Endothelial cell of umbilical vein (primary cell): ENCODE measurements at regions not wholly inside any gene's neighbourhood (a gene's known extent, or its start where the extent isn't known, plus 50 kb on each side); places are given as distances from the start of the nearest gene placed in this dataset.

Source experiments
- BruUV-seq: library from RNA; stranded (reverse); fragments of 400-500 nt; replicated peaks from 2 replicates; lab custom pipeline; 2021; lab: Mats Ljungman, UMichigan
- CTCF ChIA-PET: fragments of 300-600, 350-600 bp; sonication (Branson Sonifier 250); formaldehyde crosslinking; loops from one replicate; lab custom pipeline; 2021; ENCODE audit warnings: antibody characterized with exemption, inconsistent platforms; lab: Charles Lee
- POLR2A ChIA-PET: fragments of 300-600, 350-600 bp; sonication (Branson Sonifier 250); formaldehyde crosslinking; loops from one replicate; lab custom pipeline; 2021; ENCODE audit warnings: antibody characterized with exemption, inconsistent platforms; lab: Charles Lee
- DNase-seq: peaks from one replicate; pipeline ENCODE4 v3.0.0-alpha.2; 2011; ENCODE audit warnings: low read depth, low spot score
- FAIRE-seq: peaks from 2 replicates; lab custom pipeline; 2011; peaks lifted over from hg19 to GRCh38; lab: Jason Lieb, UNC
- H2AFZ ChIP-seq: 2 replicates; pipeline ENCODE4 v1.6.0; 2012; ENCODE audit warnings: low read depth, low read length, control low read depth, inconsistent platforms
- H3K27ac ChIP-seq: 2 replicates; pipeline ENCODE4 v1.5.1; 2011; ENCODE audit warnings: low read depth, mild to moderate bottlenecking, control low read depth, low read length, moderate library complexity; ENCODE audit not compliant: insufficient read depth
- H3K27me3 ChIP-seq, 2 experiments: 2 replicates each; pipeline versions ENCODE4 v1.6.0 to v1.6.1; 2011; ENCODE audit warnings: low read length in 2 of 2, mixed read lengths in 1 of 2; ENCODE audit not compliant: control insufficient read depth in 2 of 2, insufficient read depth in 2 of 2
- H3K36me3 ChIP-seq, 2 experiments: 2 replicates in 1 of 2; 3 replicates in 1 of 2; pipeline ENCODE4 v1.5.1; 2011; ENCODE audit warnings: low read length in 2 of 2, mild to moderate bottlenecking in 1 of 2, moderate library complexity in 1 of 2; ENCODE audit not compliant: control insufficient read depth in 2 of 2, insufficient read depth in 2 of 2; ENCODE audit errors: extremely low read depth in 1 of 2
- H3K4me1 ChIP-seq: 3 replicates; pipeline ENCODE4 v1.5.1; 2011; ENCODE audit warnings: mild to moderate bottlenecking, low read length; ENCODE audit not compliant: control insufficient read depth, insufficient read depth; ENCODE audit errors: extremely low read depth
- H3K4me2 ChIP-seq: 2 replicates; pipeline ENCODE4 v1.6.1; 2011; ENCODE audit warnings: low read length, control low read depth, mixed read lengths; ENCODE audit not compliant: insufficient read depth
- H3K4me3 ChIP-seq, 3 experiments: fragments of 200-600 bp in 1 of 3; sonication (generic), shearing (Covaris generic) in 1 of 3; replicated peaks in 1 of 3; 2 replicates each; pipeline ENCODE4 v1.5.1; 2011 to 2016; ENCODE audit warnings: control low read depth in 3 of 3, low read length in 3 of 3, mild to moderate bottlenecking in 2 of 3, inconsistent platforms in 1 of 3, low read depth in 1 of 3, moderate library complexity in 1 of 3; ENCODE audit not compliant: insufficient read depth in 1 of 3
- H3K79me2 ChIP-seq: 2 replicates; pipeline ENCODE4 v1.6.0; 2012; ENCODE audit warnings: low read length, inconsistent platforms; ENCODE audit not compliant: control insufficient read depth, insufficient read depth
- H3K9ac ChIP-seq: replicated peaks from 2 replicates; pipeline ENCODE3; 2011; ENCODE audit warnings: low read length, control low read depth; ENCODE audit not compliant: insufficient read depth; ENCODE audit errors: extremely low read depth
- H3K9me1 ChIP-seq: replicated peaks from 3 replicates; pipeline ENCODE4 v1.6.0; 2011; ENCODE audit warnings: mild to moderate bottlenecking, low read length; ENCODE audit not compliant: control insufficient read depth, insufficient read depth; ENCODE audit errors: extremely low read depth
- H3K9me3 ChIP-seq: replicated peaks from 2 replicates; pipeline ENCODE4 v1.5.1; 2012; ENCODE audit warnings: low read length, inconsistent platforms; ENCODE audit not compliant: control insufficient read depth, insufficient read depth
- H4K20me1 ChIP-seq: replicated peaks from 2 replicates; pipeline ENCODE3; 2011; ENCODE audit warnings: mild to moderate bottlenecking, low read length; ENCODE audit not compliant: control insufficient read depth, insufficient read depth; ENCODE audit errors: extremely low read depth
- EZH2 ChIP-seq: IDR thresholded peaks from 2 replicates; pipeline ENCODE4 v1.6.1; 2012; ENCODE audit warnings: borderline replicate concordance, low read depth, mild to moderate bottlenecking, moderate library complexity, low read length, inconsistent platforms; ENCODE audit not compliant: severe bottlenecking
- FOS ChIP-seq: IDR thresholded peaks from 2 replicates; pipeline ENCODE4 v1.6.1; 2011; ENCODE audit warnings: mild to moderate bottlenecking, low read length, moderate library complexity, borderline replicate concordance; ENCODE audit not compliant: insufficient read depth
- GATA2 ChIP-seq: IDR thresholded peaks from 2 replicates; pipeline ENCODE4 v1.7.0; 2011; ENCODE audit warnings: low read depth, mild to moderate bottlenecking, moderate library complexity, mixed read lengths, low read length; ENCODE audit not compliant: insufficient read length, insufficient read depth
- JUN ChIP-seq: IDR thresholded peaks from 2 replicates; pipeline ENCODE4 v1.6.1; 2011; ENCODE audit warnings: borderline replicate concordance, low read depth; ENCODE audit not compliant: insufficient read length, insufficient read depth
- POLR2A ChIP-seq: IDR thresholded peaks from 2 replicates; pipeline ENCODE4 v1.6.1; 2012; ENCODE audit warnings: low read depth, mild to moderate bottlenecking, control low read depth, low read length
- POLR2AphosphoS5 ChIP-seq: IDR thresholded peaks from 2 replicates; pipeline ENCODE4 v1.6.1; 2012; ENCODE audit warnings: low read depth, mild to moderate bottlenecking, control low read depth, low read length, moderate library complexity; ENCODE audit not compliant: insufficient read depth
- dilution Hi-C: fragments of 300-500 bp; cut with MboI; formaldehyde crosslinking; loops from one replicate; pipeline ENCODE4 v1.15.0; 2019; ENCODE audit warnings: low sequenced_read_pairs; ENCODE audit not compliant: extremely low pct_ligation_motif_present
- intact Hi-C: fragments of 100-400 bp; cut with micrococcal nuclease; formaldehyde crosslinking; loops from one replicate; pipeline ENCODE4 v1.10.0; 2022
- TF ChIP-seq, protein P1 (sequence below): IDR thresholded peaks from 2 replicates; pipeline ENCODE4 v1.6.1; 2011; ENCODE audit not compliant: insufficient read depth, insufficient read length

DNA sequence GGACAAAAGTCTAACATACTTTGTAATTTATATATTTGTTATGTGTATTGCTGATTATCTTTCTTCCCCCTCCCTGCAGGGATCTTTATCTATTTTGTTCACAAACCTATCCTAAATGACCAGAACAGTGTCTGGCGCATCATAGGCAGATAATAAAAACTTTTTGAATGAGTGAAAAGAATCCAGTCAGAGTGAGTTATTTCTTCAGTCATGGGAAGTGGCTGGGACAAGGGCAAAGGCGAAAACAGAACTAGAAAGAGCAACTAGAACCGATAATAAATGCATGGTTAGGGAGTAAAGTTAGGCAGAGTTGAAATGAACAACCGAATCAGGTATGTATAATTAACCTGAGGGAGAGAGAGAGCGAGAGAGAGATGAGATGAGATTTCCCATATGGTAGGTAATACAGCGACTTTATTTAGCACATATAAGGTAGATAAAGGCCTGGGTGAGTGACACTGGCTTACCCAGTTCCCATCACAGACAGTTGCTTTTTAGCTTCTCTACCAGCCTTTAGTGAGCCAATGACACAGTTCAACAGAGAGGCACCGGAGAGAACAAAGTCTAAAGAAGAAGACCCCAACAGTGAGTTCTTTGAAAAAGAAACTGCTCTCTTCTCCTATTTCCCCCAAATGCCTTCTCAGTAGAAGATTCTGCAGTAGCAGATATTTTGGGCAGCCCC is 59.1 kb upstream of the EML4 start:
- H3K27me3 ChIP-seq = peaks cover 26 to 27% of the 10 kb centered on the region in 2 experiments
- DNase-seq (no peak), FAIRE-seq (no peak)
- no peaks in the 10 kb centered on the region for H3K9me1 ChIP-seq
- intact Hi-C loops = no loop called here
- dilution Hi-C loops = no loop called here
- BruUV-seq = no TSS peak
- H3K27ac ChIP-seq = no peak overlapping the region
- H3K79me2 ChIP-seq = no peaks in the 10 kb centered on the region
- H2AFZ ChIP-seq = no peak overlapping the region
- no peak overlapping the region for H3K4me3 ChIP-seq
- no peaks in the 10 kb centered on the region for H3K9me3 ChIP-seq
- TF ChIP-seq, protein P1, sequence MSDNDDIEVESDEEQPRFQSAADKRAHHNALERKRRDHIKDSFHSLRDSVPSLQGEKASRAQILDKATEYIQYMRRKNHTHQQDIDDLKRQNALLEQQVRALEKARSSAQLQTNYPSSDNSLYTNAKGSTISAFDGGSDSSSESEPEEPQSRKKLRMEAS = no peak
- TF ChIP-seq GATA2 = no peak
- no peak for TF ChIP-seq EZH2
- no peak for TF ChIP-seq FOS
- TF ChIP-seq POLR2AphosphoS5 = no peak
- no peak for TF ChIP-seq JUN
- no peak for TF ChIP-seq POLR2A
- no peaks in the 10 kb centered on the region for H3K36me3 ChIP-seq
- ChIA-PET POLR2A (no interaction called here), CTCF (interaction anchor here (1.0 kb wide), 1 partner anchor 218 kb away, joined by 3 read pairs; no protein-coding TSS in a partner anchor)
- H3K9ac ChIP-seq = no peak overlapping the region
- H4K20me1 ChIP-seq = no peaks in the 10 kb centered on the region
- no peak overlapping the region for H3K4me2 ChIP-seq
- no peaks in the 10 kb centered on the region for H3K4me1 ChIP-seq
